Psoas muscle (tissue), 7 donors: ENCODE measurements at regions not wholly inside any gene's neighbourhood (a gene's known extent, or its start where the extent isn't known, plus 50 kb on each side); places are given as distances from the start of the nearest gene placed in this dataset.
"Not testable (repeated sequence)": the region's sequence is repeated elsewhere in the genome, so short reads cannot be mapped to it uniquely, and the experiment has no call there.

Experiments
- ATAC-seq, 4 donors: fragments of 200-7000 bp; cut with Tn5 transposase; one replicate each; pipeline ENCODE4 v1.9.1; 2020; ENCODE audit warnings: moderate library complexity in 3 of 4, mild to moderate bottlenecking in 2 of 4
- DNase-seq, 2 donors: peaks; one replicate each; pipeline ENCODE4 v3.0.0-alpha.2; 2020
- H3K27ac ChIP-seq: fragments of 200-600 bp; one replicate; pipeline ENCODE4 v1.8.0; 2022
- H3K27me3 ChIP-seq, 3 donors: fragments of 200-600 bp in 1 of 3; one replicate each; pipeline versions ENCODE4 v1.6.1 to v1.8.0; 2013 to 2022; ENCODE audit warnings: low read length in 2 of 3, mild to moderate bottlenecking in 2 of 3, moderate library complexity in 1 of 3; ENCODE audit not compliant: insufficient read depth in 3 of 3
- H3K36me3 ChIP-seq, 2 donors: fragments of 200-600 bp in 1 of 2; one replicate each; pipeline versions ENCODE4 v1.6.1 to v1.8.0; 2013 to 2022; ENCODE audit warnings: low read depth in 1 of 2, mild to moderate bottlenecking in 1 of 2, moderate library complexity in 1 of 2; ENCODE audit not compliant: insufficient read depth in 1 of 2
- H3K4me1 ChIP-seq: fragments of 200-600 bp; one replicate; pipeline ENCODE4 v1.8.0; 2022
- H3K4me3 ChIP-seq: fragments of 200-600 bp; one replicate; pipeline ENCODE4 v1.8.0; 2022; ENCODE audit warnings: mild to moderate bottlenecking
- H3K9me3 ChIP-seq: fragments of 200-600 bp; one replicate; pipeline ENCODE4 v1.8.0; 2022
- CTCF ChIP-seq: fragments of 200-600 bp; IDR thresholded peaks from one replicate; pipeline ENCODE4 v1.8.0; 2022; ENCODE audit warnings: antibody characterized with exemption
- WGBS, 3 donors: extraction: QIAGEN DNeasy Blood & Tissue Kit; methylation state at CpG; one replicate each; pipeline versions ENCODE4 v1.1.6 to v1.1.7; 2013; 5-methylcytosine and 5-hydroxymethylcytosine counted together
- intact Hi-C, 2 donors: fragments of 100-400 bp; cut with DNase I; formaldehyde crosslinking; loops; one replicate each; pipeline versions ENCODE4 v1.11.0 to v1.14.2; 2022
- donor health status: healthy with polysubstance abuse.
- donor health status: DM: no; HTN: no; CAD: no; lungs with moderate emphysema.
- donor health status: Bipolar disorder and iron deficiency.
- donor health status: healthy.
- donor health status: DM: yes; HTN: yes; CAD: no.
- donor health status: DM: no; HTN: no; CAD: no.
- donor health status: DM: yes; HTN: yes; CAD: no.

- Histone ChIP-seq H3K27ac (no peak overlapping the region), H3K36me3 (no peaks in the 10 kb centered on the region), H3K27me3 (peaks cover 0 to 5% (median 0%) of the 10 kb centered on the region in 3 donors), H3K4me1 (no peaks in the 10 kb centered on the region), H3K9me3 (no peaks in the 10 kb centered on the region), H3K4me3 (no peak overlapping the region)
- no peak for DNase-seq
- no peak for TF ChIP-seq CTCF
- WGBS, 3 donors, result 85 to 93% (median 90%) methylated on average over 2 of the region's 2 CpGs
- no peak for ATAC-seq
- intact Hi-C loops, result no loop called here
These were observed 286.6 kb downstream of the AACS start for GRCh38 chr12:125351788-125352187.

GRCh38 chr12:125353002-125353401 is 287.8 kb downstream of the AACS start:
- H3K9me3 ChIP-seq, H3K27ac ChIP-seq, DNase-seq, H3K36me3 ChIP-seq, H3K27me3 ChIP-seq, H3K4me1 ChIP-seq, intact Hi-C loops, H3K4me3 ChIP-seq, ATAC-seq: not testable (repeated sequence)

- ATAC-seq, result no peak
- Histone ChIP-seq H3K9me3 (no peaks in the 10 kb centered on the region), H3K27me3 (peaks cover 0 to 5% (median 0%) of the 10 kb centered on the region in 3 donors), H3K36me3 (no peaks in the 10 kb centered on the region), H3K27ac (no peak overlapping the region), H3K4me1 (no peaks in the 10 kb centered on the region), H3K4me3 (no peak overlapping the region)
- no peak for TF ChIP-seq CTCF
- DNase-seq, result no peak
- intact Hi-C loops, result no loop called here
- WGBS, 3 donors, result 91 to 92% (median 92%) methylated on average over 2 of the region's 2 CpGs
These were observed 288.6 kb downstream of the AACS start for GRCh38 chr12:125353871-125354270.

- Histone ChIP-seq H3K4me1 (no peaks in the 10 kb centered on the region), H3K9me3 (no peaks in the 10 kb centered on the region), H3K27me3 (peaks cover 0 to under 1% (median 0%) of the 10 kb centered on the region in 3 donors), H3K36me3 (no peaks in the 10 kb centered on the region), H3K27ac (no peak overlapping the region), H3K4me3 (no peak overlapping the region)
- TF ChIP-seq CTCF, result no peak
- no peak for DNase-seq
- ATAC-seq, result no peak
- intact Hi-C loops, result no loop called here
- WGBS, 3 donors, result 20 to 33% (median 25%) methylated on average over 7 of the region's 7 CpGs
These were observed 290.4 kb downstream of the AACS start for GRCh38 chr12:125355614-125356013.

GRCh38 chr12:125356111-125356510 is 290.9 kb downstream of the AACS start:
- ATAC-seq (no peak), DNase-seq (no peak)
- Histone ChIP-seq H3K4me1 (no peaks in the 10 kb centered on the region), H3K27ac (no peak overlapping the region), H3K4me3 (no peak overlapping the region), H3K9me3 (no peaks in the 10 kb centered on the region), H3K27me3 (no peaks in the 10 kb centered on the region), H3K36me3 (no peaks in the 10 kb centered on the region)
- intact Hi-C loops, result no loop called here
- no peak for TF ChIP-seq CTCF
- 62 to 82% (median 77%) methylated on average over 4 of the region's 4 CpGs for WGBS, 3 donors
